ENCODE measurements at regions not wholly inside any gene's neighbourhood (a gene's known extent, or its start where the extent isn't known, plus 50 kb on each side); places are given as distances from the start of the nearest gene placed in this dataset.

- no peak for DNase-seq
Measured at GRCh38 chr1:56304975-56305374, 274.4 kb downstream of the PLPP3 start.

GRCh38 chr1:56303805-56304204 is 275.6 kb downstream of the PLPP3 start:
- DNase-seq = no peak

- DNase-seq = no peak
Measured at GRCh38 chr1:56302878-56303277, 276.5 kb downstream of the PLPP3 start.

- no peak for DNase-seq
Measured at GRCh38 chr1:56301791-56302190, 277.6 kb downstream of the PLPP3 start.

GRCh38 chr1:56300836-56301235 is 278.5 kb downstream of the PLPP3 start:
- DNase-seq = no peak

GRCh38 chr1:56298866-56299265 is 280.5 kb downstream of the PLPP3 start:
- DNase-seq = no peak

GRCh38 chr1:56297904-56298303 is 281.5 kb downstream of the PLPP3 start:
- no peak for DNase-seq

GRCh38 chr1:56297208-56297607 is 282.2 kb downstream of the PLPP3 start:
- no peak for DNase-seq

GRCh38 chr1:56295949-56296929 is 283.1 kb downstream of the PLPP3 start:
- DNase-seq = no peak

GRCh38 chr1:56291374-56291919 is 287.9 kb downstream of the PLPP3 start:
- no peak for DNase-seq

GRCh38 chr1:56289260-56289659 is 290.1 kb downstream of the PLPP3 start:
- no peak for DNase-seq

GRCh38 chr1:56287721-56288120 is 291.6 kb downstream of the PLPP3 start:
- no peak for DNase-seq

GRCh38 chr1:56286956-56287355 is 292.4 kb downstream of the PLPP3 start:
- no peak for DNase-seq

- no peak for DNase-seq
Measured at GRCh38 chr1:56286506-56286905, 292.9 kb downstream of the PLPP3 start.

- no peak for DNase-seq
Measured at GRCh38 chr1:56285554-56286402, 293.6 kb downstream of the PLPP3 start.

- DNase-seq = no peak
Measured at GRCh38 chr1:56284928-56285327, 294.4 kb downstream of the PLPP3 start.

GRCh38 chr1:56278061-56278460 is 301.3 kb downstream of the PLPP3 start:
- no peak for DNase-seq

- DNase-seq = no peak
Measured at GRCh38 chr1:56268519-56269140, 310.7 kb downstream of the PLPP3 start.

- no peak for DNase-seq
Measured at GRCh38 chr1:56267611-56268010, 311.8 kb downstream of the PLPP3 start.

- no peak for DNase-seq
Measured at GRCh38 chr1:56266359-56266758, 313.0 kb downstream of the PLPP3 start.

- DNase-seq = no peak
Measured at GRCh38 chr1:56265216-56265615, 314.1 kb downstream of the PLPP3 start.

GRCh38 chr1:56263908-56264307 is 315.5 kb downstream of the PLPP3 start:
- DNase-seq = no peak

- no peak for DNase-seq
Measured at GRCh38 chr1:56258371-56258770, 321.0 kb downstream of the PLPP3 start.

Data from activated naive CD4-positive, alpha-beta T cell (primary cell).